ENCODE measurements at regions not wholly inside any gene's neighbourhood (a gene's known extent, or its start where the extent isn't known, plus 50 kb on each side); places are given as distances from the start of the nearest gene placed in this dataset.

GRCh38 chr17:59492091-59492451 lies 73.3 kb upstream of the DHX40 start:
- TF ChIP-seq CTCF (conservative IDR thresholded peaks at IDR 0.05 in 1 of 2, IDR thresholded peaks at IDR 0.05 in 1 of 2; ENCODE audit: extremely low read depth in 1 of 2, insufficient read depth in 1 of 2, low read depth in 1 of 2, low read length in 2 of 2) (no peak), EZH2 (IDR thresholded peaks at IDR 0.05; ENCODE audit: borderline replicate concordance, low read length) (no peak)
